MCF 10A (cell line): ENCODE measurements at regions not wholly inside any gene's neighbourhood (a gene's known extent, or its start where the extent isn't known, plus 50 kb on each side); places are given as distances from the start of the nearest gene placed in this dataset.

Source experiments
- BruUV-seq: library from RNA; stranded (reverse); fragments of 400-500 nt; replicated peaks from 2 replicates; lab custom pipeline; 2021; lab: Mats Ljungman, UMichigan
- CTCF ChIA-PET: fragments of 300-600 bp; sonication (Branson Sonifier 250); formaldehyde crosslinking; extraction: SDS; loops from one replicate; lab custom pipeline; 2021; ENCODE audit warnings: antibody characterized with exemption, inconsistent platforms; lab: Yijun Ruan, JAX
- POLR2A ChIA-PET: fragments of 300-600, 350-650 bp; sonication (Branson Sonifier 250); formaldehyde crosslinking; extraction: SDS; loops from one replicate; lab custom pipeline; 2020; ENCODE audit warnings: antibody characterized with exemption, inconsistent platforms; lab: Yijun Ruan, JAX
- DNase-seq: peaks from one replicate; pipeline ENCODE4 v3.0.0-alpha.2; 2018; ENCODE audit not compliant: unreplicated experiment
- H3K27ac Mint-ChIP-seq: one replicate; pipeline ENCODE4 v1.8.0; 2022; ENCODE audit warnings: mild to moderate bottlenecking, low read depth, mixed read lengths; ENCODE audit not compliant: unreplicated experiment
- H3K27me3 Mint-ChIP-seq: one replicate; pipeline ENCODE4 v1.8.0; 2022; ENCODE audit warnings: mixed read lengths; ENCODE audit not compliant: insufficient read depth, unreplicated experiment
- H3K36me3 Mint-ChIP-seq: one replicate; pipeline ENCODE4 v1.8.0; 2022; ENCODE audit warnings: mild to moderate bottlenecking, moderate library complexity, mixed read lengths; ENCODE audit not compliant: insufficient read depth, unreplicated experiment
- H3K4me1 Mint-ChIP-seq: one replicate; pipeline ENCODE4 v1.8.0; 2022; ENCODE audit warnings: mixed read lengths; ENCODE audit not compliant: insufficient read depth, unreplicated experiment
- H3K4me3 Mint-ChIP-seq: one replicate; pipeline ENCODE4 v1.8.0; 2022; ENCODE audit warnings: mild to moderate bottlenecking, moderate library complexity, mixed read lengths; ENCODE audit not compliant: unreplicated experiment
- H3K9me3 Mint-ChIP-seq: one replicate; pipeline ENCODE4 v1.8.0; 2022; ENCODE audit warnings: mixed read lengths; ENCODE audit not compliant: unreplicated experiment
- CTCF ChIP-seq: fragments of 200-600 bp; IDR thresholded peaks from one replicate; pipeline ENCODE4 v1.8.0; 2022; ENCODE audit warnings: antibody characterized with exemption, mild to moderate bottlenecking; ENCODE audit not compliant: unreplicated experiment
- intact Hi-C: fragments of 100-400 bp; cut with micrococcal nuclease; formaldehyde crosslinking; loops from 2 replicates; pipeline ENCODE4 v1.14.1; 2022

- intact Hi-C loops: no loop called here
- DNase-seq: no peak
- ChIA-PET CTCF (interaction anchor here (0.6 kb wide), 2 partner anchors 414 to 790 kb away, joined by 3 to 4 read pairs; no protein-coding TSS in a partner anchor), POLR2A (no interaction called here)
- no peaks in the 10 kb centered on the region for H3K36me3 Mint-ChIP-seq
- H3K9me3 Mint-ChIP-seq: peaks cover 29% of the 10 kb centered on the region
- no peaks in the 10 kb centered on the region for H3K4me1 Mint-ChIP-seq
- H3K4me3 Mint-ChIP-seq: no peak overlapping the region
- no peaks in the 10 kb centered on the region for H3K27me3 Mint-ChIP-seq
- H3K27ac Mint-ChIP-seq: no peak overlapping the region
- BruUV-seq: no TSS peak
- no peak for TF ChIP-seq CTCF
Measured at GRCh38 chr22:47994045-47994444, 1231.6 kb downstream of the TBC1D22A start.

GRCh38 chr22:47990481-47990880 is 1228.0 kb downstream of the TBC1D22A start:
- intact Hi-C loops: no loop called here
- CTCF ChIA-PET: no interaction called here
- no peak overlapping the region for H3K27ac Mint-ChIP-seq
- no peaks in the 10 kb centered on the region for H3K36me3 Mint-ChIP-seq
- DNase-seq: no peak
- H3K27me3 Mint-ChIP-seq: no peaks in the 10 kb centered on the region
- BruUV-seq: no TSS peak
- H3K4me3 Mint-ChIP-seq: no peak overlapping the region
- no peaks in the 10 kb centered on the region for H3K4me1 Mint-ChIP-seq
- no peak for TF ChIP-seq CTCF
- POLR2A ChIA-PET: no interaction called here
- peaks cover 46% of the 10 kb centered on the region for H3K9me3 Mint-ChIP-seq

GRCh38 chr22:47987885-47988515 is 1225.5 kb downstream of the TBC1D22A start:
- Mint-ChIP-seq H3K4me1 (no peaks in the 10 kb centered on the region), H3K9me3 (peaks cover 41% of the 10 kb centered on the region), H3K27me3 (no peaks in the 10 kb centered on the region), H3K4me3 (no peak overlapping the region), H3K36me3 (no peaks in the 10 kb centered on the region), H3K27ac (no peak overlapping the region)
- ChIA-PET CTCF (no interaction called here), POLR2A (no interaction called here)
- TF ChIP-seq CTCF: no peak
- no TSS peak for BruUV-seq
- intact Hi-C loops: no loop called here
- DNase-seq: no peak

GRCh38 chr22:47976219-47976618 is 1213.8 kb downstream of the TBC1D22A start:
- Mint-ChIP-seq H3K4me3 (no peak overlapping the region), H3K9me3 (peaks cover 52% of the 10 kb centered on the region), H3K27me3 (no peaks in the 10 kb centered on the region), H3K36me3 (no peaks in the 10 kb centered on the region), H3K27ac (no peak overlapping the region), H3K4me1 (no peaks in the 10 kb centered on the region)
- no TSS peak for BruUV-seq
- TF ChIP-seq CTCF: no peak
- no peak for DNase-seq
- intact Hi-C loops: no loop called here
- ChIA-PET CTCF (no interaction called here), POLR2A (no interaction called here)
